Esophagus squamous epithelium (tissue), 5 donors: ENCODE measurements at regions not wholly inside any gene's neighbourhood (a gene's known extent, or its start where the extent isn't known, plus 50 kb on each side); places are given as distances from the start of the nearest gene placed in this dataset.
"Not testable (repeated sequence)": the region's sequence is repeated elsewhere in the genome, so short reads cannot be mapped to it uniquely, and the experiment has no call there.

Experiments used
- DNase-seq: peaks from one replicate; lab custom pipeline; 2025; lab: John Stamatoyannopoulos, UW
- H3K27ac ChIP-seq, 4 donors: fragments of 200-600 bp; sonication (generic); one replicate each; pipeline ENCODE4 v1.5.1; 2016 to 2019; ENCODE audit warnings: mild to moderate bottlenecking in 1 of 4
- H3K27me3 ChIP-seq, 4 donors: fragments of 200-600 bp; sonication (generic); 1 replicate in 3 of 4; 2 replicates in 1 of 4; pipeline versions ENCODE4 v1.5.1 to v1.6.0; 2017 to 2021; ENCODE audit warnings: antibody characterized with exemption in 1 of 4
- H3K36me3 ChIP-seq, 3 donors: fragments of 200-600 bp; sonication (generic); one replicate each; pipeline ENCODE4 v1.5.1; 2016 to 2019
- H3K4me1 ChIP-seq, 3 donors: fragments of 200-600 bp; sonication (generic); one replicate each; pipeline ENCODE4 v1.5.1; 2017 to 2019
- H3K4me3 ChIP-seq, 4 donors: fragments of 200-600 bp; sonication (generic); 1 replicate in 3 of 4; 2 replicates in 1 of 4; pipeline ENCODE4 v1.5.1; 2016 to 2019; ENCODE audit warnings: mild to moderate bottlenecking in 2 of 4, moderate library complexity in 1 of 4
- H3K9me3 ChIP-seq, 3 donors: fragments of 200-600 bp; sonication (generic); one replicate each; pipeline ENCODE4 v1.5.1; 2016 to 2019
- POLR2A ChIP-seq, 4 donors: fragments of 450-650 bp; IDR thresholded peaks; one replicate each; pipeline ENCODE4 v1.6.1; 2017; ENCODE audit warnings: antibody characterized with exemption in 4 of 4, mild to moderate bottlenecking in 4 of 4, moderate library complexity in 3 of 4
- WGBS, 2 donors: methylation state at CpG; one replicate each; pipeline ENCODE4 v1.1.5; 2018; 5-methylcytosine and 5-hydroxymethylcytosine counted together
- intact Hi-C: fragments of 100-400 bp; cut with DNase I; formaldehyde crosslinking; loops from one replicate; pipeline ENCODE4 v1.15.0; 2022
- TF ChIP-seq, protein P1 (sequence below), 6 experiments: fragments of 450-650 bp in 4 of 6; fragments of 200-600 bp in 2 of 6; sonication (generic) in 2 of 6; IDR thresholded peaks; one replicate each; pipeline ENCODE4 v1.5.1; 2016 to 2019; ENCODE audit warnings: antibody characterized with exemption in 6 of 6, mild to moderate bottlenecking in 4 of 6, moderate library complexity in 4 of 6
- donor health status: DM: yes; HTN: yes; CAD: no.

DNA sequence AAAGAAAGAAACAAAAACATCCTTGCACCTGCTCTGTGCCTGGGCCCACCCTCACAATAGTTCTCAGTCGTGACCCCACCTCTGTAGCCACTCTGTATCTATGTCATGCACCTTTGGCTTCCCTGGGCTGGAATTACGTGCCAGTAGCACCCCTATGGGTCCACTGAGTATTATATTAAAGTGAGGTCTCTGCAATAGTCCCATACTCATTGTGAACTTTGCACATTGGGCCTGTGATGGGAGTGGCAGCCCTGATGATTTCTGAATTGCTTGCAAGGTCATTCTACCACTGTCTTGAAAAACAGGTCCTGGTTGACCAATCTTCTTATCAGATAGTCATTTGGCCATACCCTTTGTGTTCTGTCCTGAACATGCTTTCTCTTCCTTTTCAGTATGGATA is 1012.1 kb downstream of the RAB28 start:
- no peaks in the 10 kb centered on the region for H3K4me1 ChIP-seq
- H3K4me3 ChIP-seq: no peak overlapping the region
- TF ChIP-seq, protein P1, sequence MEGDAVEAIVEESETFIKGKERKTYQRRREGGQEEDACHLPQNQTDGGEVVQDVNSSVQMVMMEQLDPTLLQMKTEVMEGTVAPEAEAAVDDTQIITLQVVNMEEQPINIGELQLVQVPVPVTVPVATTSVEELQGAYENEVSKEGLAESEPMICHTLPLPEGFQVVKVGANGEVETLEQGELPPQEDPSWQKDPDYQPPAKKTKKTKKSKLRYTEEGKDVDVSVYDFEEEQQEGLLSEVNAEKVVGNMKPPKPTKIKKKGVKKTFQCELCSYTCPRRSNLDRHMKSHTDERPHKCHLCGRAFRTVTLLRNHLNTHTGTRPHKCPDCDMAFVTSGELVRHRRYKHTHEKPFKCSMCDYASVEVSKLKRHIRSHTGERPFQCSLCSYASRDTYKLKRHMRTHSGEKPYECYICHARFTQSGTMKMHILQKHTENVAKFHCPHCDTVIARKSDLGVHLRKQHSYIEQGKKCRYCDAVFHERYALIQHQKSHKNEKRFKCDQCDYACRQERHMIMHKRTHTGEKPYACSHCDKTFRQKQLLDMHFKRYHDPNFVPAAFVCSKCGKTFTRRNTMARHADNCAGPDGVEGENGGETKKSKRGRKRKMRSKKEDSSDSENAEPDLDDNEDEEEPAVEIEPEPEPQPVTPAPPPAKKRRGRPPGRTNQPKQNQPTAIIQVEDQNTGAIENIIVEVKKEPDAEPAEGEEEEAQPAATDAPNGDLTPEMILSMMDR (IDR thresholded peaks at IDR 0.05): no peak
- no peak for TF ChIP-seq POLR2A (IDR thresholded peaks at IDR 0.05)
- H3K27me3 ChIP-seq: no peaks in the 10 kb centered on the region
- WGBS, 2 donors: 35 to 51% methylated on average over 2 of the region's 2 CpGs
- intact Hi-C loops: no loop called here
- H3K36me3 ChIP-seq: no peaks in the 10 kb centered on the region
- no peaks in the 10 kb centered on the region for H3K9me3 ChIP-seq
- H3K27ac ChIP-seq: no peak overlapping the region
- no peak for DNase-seq

DNA sequence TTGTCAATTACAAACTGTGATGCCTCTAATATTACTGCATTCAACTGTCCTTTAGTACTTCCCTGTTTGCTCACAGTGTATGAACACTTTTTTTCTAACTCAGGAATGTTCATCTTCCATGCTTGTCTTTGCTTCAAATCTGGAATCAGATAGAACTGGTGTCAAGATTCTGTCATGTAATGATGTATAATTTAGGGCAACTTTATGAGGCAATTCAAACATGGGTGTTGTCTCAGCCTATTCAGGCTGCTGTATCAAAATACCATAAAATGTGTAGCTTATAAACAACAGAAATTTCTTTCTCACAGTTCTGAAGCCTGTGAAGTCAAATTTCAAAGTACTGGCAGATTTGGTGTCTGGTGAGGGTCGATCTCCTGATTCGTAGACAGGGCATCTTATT is 1012.9 kb downstream of the RAB28 start:
- H3K36me3 ChIP-seq: no peaks in the 10 kb centered on the region
- no peak for TF ChIP-seq POLR2A (IDR thresholded peaks at IDR 0.05)
- TF ChIP-seq, protein P1 (IDR thresholded peaks at IDR 0.05): no peak
- H3K27me3 ChIP-seq: no peaks in the 10 kb centered on the region
- H3K9me3 ChIP-seq: no peaks in the 10 kb centered on the region
- no peak for DNase-seq
- no peak overlapping the region for H3K4me3 ChIP-seq
- no peaks in the 10 kb centered on the region for H3K4me1 ChIP-seq
- intact Hi-C loops: no loop called here
- H3K27ac ChIP-seq: no peak overlapping the region
- 56 to 62% methylated on average over 2 of the region's 2 CpGs for WGBS, 2 donors

DNA sequence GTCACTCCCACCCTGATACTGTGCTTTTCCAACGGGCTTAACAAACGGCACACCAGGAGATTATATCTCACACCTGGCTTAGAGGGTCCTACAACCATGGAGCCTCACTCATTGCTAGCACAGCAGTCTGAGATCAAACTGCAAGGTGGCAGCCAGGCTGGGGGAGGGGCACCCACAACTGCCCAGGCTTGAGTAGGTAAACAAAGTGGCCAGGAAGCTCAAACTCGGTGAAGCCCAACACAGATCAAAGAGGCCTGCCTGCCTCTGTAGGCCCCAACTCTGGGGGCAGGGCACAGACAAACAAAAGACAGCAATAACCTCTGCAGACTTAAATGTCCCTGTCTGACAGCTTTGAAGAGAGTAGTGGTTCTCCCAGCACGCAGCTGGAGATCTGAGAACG is 1022.6 kb downstream of the RAB28 start:
- H3K27me3 ChIP-seq, H3K36me3 ChIP-seq, DNase-seq, intact Hi-C loops, H3K4me3 ChIP-seq, H3K4me1 ChIP-seq, H3K27ac ChIP-seq: not testable (repeated sequence)
- peaks cover 0 to 19% (median 0%) of the 10 kb centered on the region in 3 donors for H3K9me3 ChIP-seq
- WGBS, 2 donors: 73 to 77% methylated on average over 2 of the region's 5 CpGs

DNA sequence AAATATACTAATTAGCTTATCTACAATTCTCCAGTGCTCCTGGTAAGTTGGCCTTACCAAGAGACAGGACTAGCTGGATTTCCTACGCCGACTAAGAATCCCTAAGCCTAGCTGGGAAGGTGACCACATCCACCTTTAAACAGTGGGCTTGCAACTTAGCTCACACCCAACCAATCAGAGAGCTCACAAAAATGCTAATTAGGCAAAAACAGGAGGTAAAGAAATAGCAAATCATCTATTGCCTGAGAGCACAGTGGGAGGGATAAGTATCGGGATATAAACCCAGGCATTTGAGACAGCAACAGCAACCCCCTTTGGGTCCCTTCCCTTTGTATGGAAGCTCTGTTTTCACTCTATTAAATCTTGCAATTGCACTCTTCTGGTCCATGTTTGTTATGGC is 1025.0 kb downstream of the RAB28 start:
- Histone ChIP-seq H3K9me3 (peaks cover 0 to 19% (median 0%) of the 10 kb centered on the region in 3 donors), H3K4me1 (no peaks in the 10 kb centered on the region), H3K36me3 (no peaks in the 10 kb centered on the region), H3K27me3 (no peaks in the 10 kb centered on the region), H3K27ac (no peak overlapping the region), H3K4me3 (no peak overlapping the region)
- 88 to 91% methylated on average over 3 of the region's 3 CpGs for WGBS, 2 donors
- no peak for TF ChIP-seq POLR2A (IDR thresholded peaks at IDR 0.05)
- TF ChIP-seq, protein P1 (IDR thresholded peaks at IDR 0.05): no peak
- no peak for DNase-seq
- intact Hi-C loops: no loop called here

DNA sequence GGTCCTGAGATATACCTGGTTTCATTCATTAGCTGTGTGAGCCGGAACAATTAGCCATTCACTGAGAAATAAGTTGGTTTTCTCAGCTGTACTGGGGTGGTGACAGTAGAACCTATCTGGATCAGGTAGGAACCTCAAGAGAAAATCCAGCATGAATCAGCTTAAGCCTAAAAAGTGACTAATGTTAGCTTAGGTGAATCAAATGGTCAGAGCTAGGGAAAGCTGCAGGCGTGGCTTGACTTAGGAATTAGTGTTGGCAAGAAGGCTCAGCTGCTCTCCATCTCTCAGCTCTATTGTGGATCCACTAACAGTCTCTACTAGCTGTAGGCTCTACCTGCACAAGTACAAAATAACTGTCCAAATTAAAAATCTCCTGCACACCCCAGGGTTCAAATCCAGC is 1025.5 kb downstream of the RAB28 start:
- H3K4me1 ChIP-seq: no peaks in the 10 kb centered on the region
- no peak for DNase-seq
- H3K36me3 ChIP-seq: no peaks in the 10 kb centered on the region
- no peak overlapping the region for H3K4me3 ChIP-seq
- H3K27ac ChIP-seq: no peak overlapping the region
- peaks cover 0 to 19% (median 0%) of the 10 kb centered on the region in 3 donors for H3K9me3 ChIP-seq
- WGBS, 2 donors: 35 to 59% methylated on average over 2 of the region's 2 CpGs
- intact Hi-C loops: no loop called here
- no peaks in the 10 kb centered on the region for H3K27me3 ChIP-seq
- no peak for TF ChIP-seq POLR2A (IDR thresholded peaks at IDR 0.05)
- TF ChIP-seq, protein P1 (IDR thresholded peaks at IDR 0.05): no peak

DNA sequence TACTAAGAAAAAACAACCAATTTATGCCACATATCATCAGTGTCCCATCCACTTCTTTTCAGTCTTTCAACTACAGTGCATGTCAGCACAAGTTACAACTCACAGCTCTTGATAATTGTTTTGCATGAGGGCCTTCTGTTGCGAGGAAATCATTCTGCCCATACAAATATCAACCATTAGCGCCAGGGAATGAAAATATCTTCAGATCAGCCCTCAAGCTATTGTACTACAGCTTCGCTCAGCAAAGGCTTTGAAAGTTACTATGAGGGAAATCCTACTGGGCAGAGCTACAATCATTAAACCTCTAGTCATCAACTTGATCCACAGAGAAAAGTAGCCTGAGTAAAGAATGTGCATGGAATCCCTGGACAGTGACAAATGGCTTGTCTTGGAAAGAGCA is 1023.6 kb upstream of the HS3ST1 start:
- 33 to 45% methylated on average over 3 of the region's 3 CpGs for WGBS, 2 donors
- H3K27ac ChIP-seq: no peak overlapping the region
- intact Hi-C loops: no loop called here

More for the DNA sequence above, 1023.6 kb upstream of the HS3ST1 start:
- DNase-seq: no peak
- TF ChIP-seq, protein P1 (IDR thresholded peaks at IDR 0.05): no peak
- no peak for TF ChIP-seq POLR2A (IDR thresholded peaks at IDR 0.05)
- H3K27me3 ChIP-seq: no peaks in the 10 kb centered on the region
- no peak overlapping the region for H3K4me3 ChIP-seq
- peaks cover 0 to 17% (median 4%) of the 10 kb centered on the region in 3 donors for H3K9me3 ChIP-seq
- H3K36me3 ChIP-seq: no peaks in the 10 kb centered on the region
- no peaks in the 10 kb centered on the region for H3K4me1 ChIP-seq
